ENCODE measurements at regions not wholly inside any gene's neighbourhood (a gene's known extent, or its start where the extent isn't known, plus 50 kb on each side); places are given as distances from the start of the nearest gene placed in this dataset.

GRCh38 chr1:43038232-43038935, 79.7 kb upstream of the SLC2A1 start:
- in situ Hi-C loops (cut with MboI; ENCODE audit: low sequenced_read_pairs in 4 of 4), result no loop called here

GRCh38 chr1:43037466-43037865, 78.8 kb upstream of the SLC2A1 start:
- no peaks in the 10 kb centered on the region for H3K36me3 ChIP-seq
- ATAC-seq, result no peak
- DNase-seq, result no peak
- intact Hi-C loops (cut with DNase I; ENCODE audit: low total_unique reads) (no loop called here), in situ Hi-C loops (cut with MboI; ENCODE audit: low sequenced_read_pairs in 4 of 4) (no loop called here)
- H3K4me1 ChIP-seq, result no peaks in the 10 kb centered on the region
- H3K27ac ChIP-seq, result no peak overlapping the region
- no peak overlapping the region for H3K4me3 ChIP-seq
- H3K9me3 ChIP-seq, result no peaks in the 10 kb centered on the region
- TF ChIP-seq CTCF (IDR thresholded peaks at IDR 0.05 in 4 of 5, conservative IDR thresholded peaks at IDR 0.05 in 1 of 5) (no peak), POLR2A (IDR thresholded peaks at IDR 0.05) (no peak)
- H3K27me3 ChIP-seq, result peaks cover 0 to 3% (median 0%) of the 10 kb centered on the region in 3 donors

More at GRCh38 chr1:43038232-43038935, 79.7 kb upstream of the SLC2A1 start:
- Histone ChIP-seq H3K27ac (no peak overlapping the region), H3K27me3 (peaks cover 0 to 3% (median 0%) of the 10 kb centered on the region in 3 donors), H3K4me3 (no peak overlapping the region), H3K4me1 (no peaks in the 10 kb centered on the region), H3K9me3 (no peaks in the 10 kb centered on the region), H3K36me3 (no peaks in the 10 kb centered on the region)
- ATAC-seq (no peak), DNase-seq (no peak)
- TF ChIP-seq POLR2A (IDR thresholded peaks at IDR 0.05) (no peak), CTCF (IDR thresholded peaks at IDR 0.05 in 4 of 5, conservative IDR thresholded peaks at IDR 0.05 in 1 of 5) (no peak)
- intact Hi-C loops (cut with DNase I; ENCODE audit: low total_unique reads), result no loop called here

GRCh38 chr1:43036932-43037331, 78.3 kb upstream of the SLC2A1 start:
- in situ Hi-C loops (cut with MboI; ENCODE audit: low sequenced_read_pairs in 4 of 4), result no loop called here
- H3K4me3 ChIP-seq, result no peak overlapping the region
- intact Hi-C loops (cut with DNase I; ENCODE audit: low total_unique reads), result no loop called here
- H3K27me3 ChIP-seq, result peaks cover 0 to 3% (median 0%) of the 10 kb centered on the region in 3 donors
- H3K36me3 ChIP-seq, result no peaks in the 10 kb centered on the region
- ATAC-seq, result no peak
- TF ChIP-seq CTCF (IDR thresholded peaks at IDR 0.05 in 4 of 5, conservative IDR thresholded peaks at IDR 0.05 in 1 of 5), result no peak
- TF ChIP-seq POLR2A (IDR thresholded peaks at IDR 0.05), result no peak
- no peaks in the 10 kb centered on the region for H3K9me3 ChIP-seq
- DNase-seq, result no peak
- no peaks in the 10 kb centered on the region for H3K4me1 ChIP-seq
- H3K27ac ChIP-seq, result no peak overlapping the region

GRCh38 chr1:43035821-43036741, 77.4 kb upstream of the SLC2A1 start:
- Histone ChIP-seq H3K27ac (no peak overlapping the region), H3K4me1 (no peaks in the 10 kb centered on the region), H3K4me3 (no peak overlapping the region), H3K36me3 (no peaks in the 10 kb centered on the region), H3K9me3 (no peaks in the 10 kb centered on the region), H3K27me3 (peaks cover 0 to 3% (median 0%) of the 10 kb centered on the region in 3 donors)
- no peak for TF ChIP-seq CTCF (IDR thresholded peaks at IDR 0.05 in 4 of 5, conservative IDR thresholded peaks at IDR 0.05 in 1 of 5)
- in situ Hi-C loops (cut with MboI; ENCODE audit: low sequenced_read_pairs in 4 of 4) (no loop called here), intact Hi-C loops (cut with DNase I; ENCODE audit: low total_unique reads) (no loop called here)
- DNase-seq, result no peak
- ATAC-seq, result no peak

Data from gastrocnemius medialis (tissue), 4 donors.